Uterus (tissue), 3 donors: ENCODE measurements at regions not wholly inside any gene's neighbourhood (a gene's known extent, or its start where the extent isn't known, plus 50 kb on each side); places are given as distances from the start of the nearest gene placed in this dataset.

Experiments
- DNase-seq, 2 donors: peaks; one replicate each; pipeline ENCODE4 v3.0.0-alpha.2; 2019 to 2020
- H3K27ac ChIP-seq, 2 donors: fragments of 200-600 bp; sonication (generic); 1 replicate in 1 of 2; 2 replicates in 1 of 2; pipeline ENCODE4 v1.5.1; 2016 to 2018
- H3K27me3 ChIP-seq, 2 donors: fragments of 200-600 bp; sonication (generic); one replicate each; pipeline ENCODE4 v1.5.1; 2018 to 2019; ENCODE audit warnings: control low read depth in 1 of 2
- H3K36me3 ChIP-seq, 2 donors: fragments of 200-600 bp; sonication (generic); one replicate each; pipeline ENCODE4 v1.5.1; 2019; ENCODE audit warnings: control low read depth in 1 of 2
- H3K4me1 ChIP-seq, 2 donors: fragments of 200-600 bp; sonication (generic); one replicate each; pipeline ENCODE4 v1.5.1; 2018 to 2019; ENCODE audit warnings: control low read depth in 1 of 2
- H3K4me3 ChIP-seq, 2 donors: fragments of 200-600 bp; sonication (generic); 1 replicate in 1 of 2; 2 replicates in 1 of 2; pipeline ENCODE4 v1.5.1; 2018 to 2019; ENCODE audit warnings: mild to moderate bottlenecking in 1 of 2
- H3K9me3 ChIP-seq, 2 donors: fragments of 200-600 bp; sonication (generic); one replicate each; pipeline ENCODE4 v1.5.1; 2019; ENCODE audit warnings: control low read depth in 1 of 2
- POLR2A ChIP-seq, 2 donors: fragments of 450-650 bp; IDR thresholded peaks; one replicate each; pipeline ENCODE4 v1.6.1; 2016; ENCODE audit warnings: antibody characterized with exemption in 2 of 2, mild to moderate bottlenecking in 1 of 2, moderate library complexity in 1 of 2
- intact Hi-C: fragments of 100-400 bp; cut with DNase I; formaldehyde crosslinking; loops from one replicate; pipeline ENCODE4 v1.15.1; 2023; ENCODE audit warnings: low total_unique reads
- TF ChIP-seq, protein P1 (sequence below), 4 experiments: fragments of 200-600 bp in 2 of 4; fragments of 450-650 bp in 2 of 4; sonication (generic) in 2 of 4; IDR thresholded peaks; one replicate each; pipeline ENCODE4 v1.5.1; 2016 to 2019; ENCODE audit warnings: antibody characterized with exemption in 4 of 4, mild to moderate bottlenecking in 2 of 4, moderate library complexity in 1 of 4
- donor health status: DM: yes; HTN: yes; CAD: no.

DNA sequence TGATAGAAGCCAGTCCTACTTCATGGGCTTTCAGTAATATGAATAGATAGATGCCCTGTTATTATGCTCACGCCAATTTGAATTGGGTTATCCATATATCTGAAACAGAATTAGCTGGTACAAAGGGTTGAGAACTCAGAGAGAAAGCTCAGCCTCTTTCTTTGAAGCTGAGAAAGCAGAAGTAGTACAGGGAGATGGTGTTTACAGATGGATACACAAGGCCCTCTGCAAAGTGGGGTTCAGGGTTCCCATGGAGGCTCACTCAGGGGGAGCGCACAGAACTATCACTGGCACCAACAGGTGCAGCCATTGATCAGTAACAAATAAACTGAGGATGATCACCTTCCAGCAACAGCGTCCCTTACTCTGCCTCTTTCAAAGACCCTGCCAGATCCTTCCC, 349.7 kb downstream of the ICE1 start:
- Histone ChIP-seq H3K27me3 (no peaks in the 10 kb centered on the region), H3K9me3 (no peaks in the 10 kb centered on the region), H3K4me1 (no peaks in the 10 kb centered on the region), H3K4me3 (no peak overlapping the region), H3K27ac (no peak overlapping the region), H3K36me3 (no peaks in the 10 kb centered on the region)
- intact Hi-C loops, result no loop called here
- DNase-seq, result no peak
- TF ChIP-seq POLR2A (IDR thresholded peaks at IDR 0.05), result no peak
- TF ChIP-seq, protein P1, sequence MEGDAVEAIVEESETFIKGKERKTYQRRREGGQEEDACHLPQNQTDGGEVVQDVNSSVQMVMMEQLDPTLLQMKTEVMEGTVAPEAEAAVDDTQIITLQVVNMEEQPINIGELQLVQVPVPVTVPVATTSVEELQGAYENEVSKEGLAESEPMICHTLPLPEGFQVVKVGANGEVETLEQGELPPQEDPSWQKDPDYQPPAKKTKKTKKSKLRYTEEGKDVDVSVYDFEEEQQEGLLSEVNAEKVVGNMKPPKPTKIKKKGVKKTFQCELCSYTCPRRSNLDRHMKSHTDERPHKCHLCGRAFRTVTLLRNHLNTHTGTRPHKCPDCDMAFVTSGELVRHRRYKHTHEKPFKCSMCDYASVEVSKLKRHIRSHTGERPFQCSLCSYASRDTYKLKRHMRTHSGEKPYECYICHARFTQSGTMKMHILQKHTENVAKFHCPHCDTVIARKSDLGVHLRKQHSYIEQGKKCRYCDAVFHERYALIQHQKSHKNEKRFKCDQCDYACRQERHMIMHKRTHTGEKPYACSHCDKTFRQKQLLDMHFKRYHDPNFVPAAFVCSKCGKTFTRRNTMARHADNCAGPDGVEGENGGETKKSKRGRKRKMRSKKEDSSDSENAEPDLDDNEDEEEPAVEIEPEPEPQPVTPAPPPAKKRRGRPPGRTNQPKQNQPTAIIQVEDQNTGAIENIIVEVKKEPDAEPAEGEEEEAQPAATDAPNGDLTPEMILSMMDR (IDR thresholded peaks at IDR 0.05), result no peak

DNA sequence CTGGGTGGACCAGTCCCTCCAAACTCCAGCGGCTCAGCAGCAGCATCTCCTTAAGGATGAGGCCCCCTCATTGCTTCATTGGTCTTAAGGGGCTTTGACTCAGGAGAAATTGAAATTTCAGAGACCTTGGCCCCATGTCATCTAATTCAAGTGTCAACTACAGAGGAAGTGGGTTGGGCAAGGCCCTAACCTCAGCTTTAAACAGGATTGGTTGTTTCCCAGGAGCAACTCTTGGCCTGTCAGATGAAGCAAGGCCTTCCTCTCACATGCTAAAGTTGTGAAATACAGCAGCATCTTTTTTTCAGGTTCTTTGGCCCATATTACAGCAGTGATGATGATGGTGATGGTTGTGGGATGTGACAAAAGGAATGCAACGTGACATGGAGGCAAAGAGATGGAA, 348.3 kb downstream of the ICE1 start:
- no peaks in the 10 kb centered on the region for H3K36me3 ChIP-seq
- no peaks in the 10 kb centered on the region for H3K27me3 ChIP-seq
- H3K27ac ChIP-seq, result no peak overlapping the region
- no peaks in the 10 kb centered on the region for H3K9me3 ChIP-seq
- intact Hi-C loops, result no loop called here
- H3K4me1 ChIP-seq, result no peaks in the 10 kb centered on the region
- H3K4me3 ChIP-seq, result no peak overlapping the region
- no peak for DNase-seq
- TF ChIP-seq, protein P1 (IDR thresholded peaks at IDR 0.05), result no peak
- no peak for TF ChIP-seq POLR2A (IDR thresholded peaks at IDR 0.05)

DNA sequence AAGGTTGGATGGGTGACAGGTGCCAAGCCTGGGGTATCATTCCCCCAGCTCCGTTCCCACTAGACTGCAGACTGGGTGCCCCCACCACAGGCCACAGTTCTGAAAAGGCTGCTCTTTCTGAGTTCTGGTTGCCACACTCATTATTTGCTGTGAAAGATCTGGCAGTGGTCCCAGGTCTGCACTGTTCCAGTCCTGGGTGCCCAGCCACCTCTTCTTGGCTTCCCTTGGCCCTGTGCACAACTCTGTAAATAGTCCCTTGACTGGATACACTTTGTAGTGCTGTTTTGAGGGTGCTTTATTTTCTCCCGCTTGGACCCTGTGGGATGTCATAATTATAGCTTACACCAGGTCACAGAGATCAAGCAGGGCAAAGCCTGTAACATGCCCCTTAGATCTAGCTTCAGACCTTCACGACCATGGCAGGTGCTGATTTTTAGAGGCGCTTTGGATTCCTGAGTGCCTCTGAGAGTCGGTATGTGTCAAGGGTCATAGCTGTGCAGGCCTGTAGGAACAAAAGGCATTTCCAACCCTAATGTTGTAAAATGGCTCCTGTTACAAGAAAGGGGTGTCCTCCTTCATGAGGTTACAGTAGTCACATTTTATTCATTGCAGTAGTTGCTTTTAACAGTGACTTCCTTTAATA, 344.9 kb downstream of the ICE1 start:
- Histone ChIP-seq H3K36me3 (no peaks in the 10 kb centered on the region), H3K4me3 (no peak overlapping the region), H3K9me3 (no peaks in the 10 kb centered on the region), H3K27me3 (no peaks in the 10 kb centered on the region), H3K27ac (no peak overlapping the region), H3K4me1 (no peaks in the 10 kb centered on the region)
- DNase-seq, result no peak
- TF ChIP-seq, protein P1 (IDR thresholded peaks at IDR 0.05), result no peak
- TF ChIP-seq POLR2A (IDR thresholded peaks at IDR 0.05), result no peak
- intact Hi-C loops, result no loop called here

DNA sequence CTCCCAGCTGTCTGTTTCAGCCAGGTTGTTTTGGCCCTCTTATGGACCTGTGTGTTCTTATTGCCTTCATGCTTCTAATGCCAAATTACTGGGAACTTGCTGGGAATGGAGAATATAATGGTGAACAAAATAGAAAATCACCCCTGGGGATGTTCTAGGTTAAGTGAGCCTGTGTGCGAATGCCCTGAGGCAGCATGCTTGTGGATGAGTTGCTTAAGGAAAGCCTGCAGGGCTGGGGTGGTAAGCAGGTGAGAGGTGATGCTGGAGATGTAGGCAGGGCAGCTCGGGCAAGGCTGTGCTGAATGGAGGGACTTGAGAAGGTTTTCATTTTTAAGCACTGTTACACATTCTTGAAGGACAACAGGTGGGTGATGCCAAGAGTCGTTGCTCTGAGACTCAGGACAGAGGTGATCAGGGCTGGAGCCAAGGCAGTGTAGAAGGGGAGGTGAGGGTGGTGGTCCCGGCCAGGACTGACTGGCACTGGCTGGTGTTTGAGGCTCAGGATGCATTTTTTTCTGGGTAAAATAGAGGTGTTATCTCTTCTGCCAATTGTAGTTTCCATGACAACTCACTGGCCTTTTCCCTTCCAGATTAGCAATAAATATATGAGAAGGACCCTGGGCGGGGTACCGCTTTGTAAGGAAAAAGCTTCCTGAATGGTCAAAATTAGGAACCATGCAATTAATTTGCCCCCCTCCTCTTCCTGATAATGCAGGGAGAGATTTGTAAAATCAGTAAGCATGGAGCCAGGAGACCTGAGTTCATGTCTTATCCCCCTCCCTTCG, 342.8 kb downstream of the ICE1 start:
- H3K4me1 ChIP-seq, result no peaks in the 10 kb centered on the region
- TF ChIP-seq, protein P1 (IDR thresholded peaks at IDR 0.05), result no peak
- TF ChIP-seq POLR2A (IDR thresholded peaks at IDR 0.05), result no peak

DNA sequence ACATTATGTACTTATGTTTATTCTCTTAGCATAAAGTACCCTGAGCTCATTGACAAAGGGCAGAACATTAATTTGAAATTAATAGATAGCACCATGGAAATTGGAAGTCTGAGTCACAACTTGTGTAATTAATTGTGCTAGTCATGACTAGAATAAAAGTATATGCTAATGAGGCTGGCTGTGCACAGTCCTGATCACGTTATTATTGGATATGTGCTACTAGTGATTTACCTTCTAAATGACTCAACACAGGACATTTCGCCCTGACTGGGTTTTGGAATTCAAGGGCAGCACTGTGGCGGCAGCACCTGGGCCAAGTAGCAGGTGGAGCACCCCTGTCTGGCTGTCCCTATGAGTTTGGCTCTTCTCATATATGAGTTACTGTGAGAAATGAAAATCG, 341.8 kb downstream of the ICE1 start:
- no peaks in the 10 kb centered on the region for H3K36me3 ChIP-seq
- H3K4me3 ChIP-seq, result no peak overlapping the region
- no peak for TF ChIP-seq POLR2A (IDR thresholded peaks at IDR 0.05)
- TF ChIP-seq, protein P1 (IDR thresholded peaks at IDR 0.05), result no peak
- no peak overlapping the region for H3K27ac ChIP-seq
- no peaks in the 10 kb centered on the region for H3K27me3 ChIP-seq
- no peaks in the 10 kb centered on the region for H3K4me1 ChIP-seq
- DNase-seq, result no peak
- intact Hi-C loops, result no loop called here
- H3K9me3 ChIP-seq, result no peaks in the 10 kb centered on the region

More for the DNA sequence above, 342.8 kb downstream of the ICE1 start:
- no peak overlapping the region for H3K27ac ChIP-seq
- no peak for DNase-seq
- H3K4me3 ChIP-seq, result no peak overlapping the region
- intact Hi-C loops, result no loop called here
- no peaks in the 10 kb centered on the region for H3K27me3 ChIP-seq
- no peaks in the 10 kb centered on the region for H3K9me3 ChIP-seq
- no peaks in the 10 kb centered on the region for H3K36me3 ChIP-seq
